ENCODE measurements at regions not wholly inside any gene's neighbourhood (a gene's known extent, or its start where the extent isn't known, plus 50 kb on each side); places are given as distances from the start of the nearest gene placed in this dataset.

DNA sequence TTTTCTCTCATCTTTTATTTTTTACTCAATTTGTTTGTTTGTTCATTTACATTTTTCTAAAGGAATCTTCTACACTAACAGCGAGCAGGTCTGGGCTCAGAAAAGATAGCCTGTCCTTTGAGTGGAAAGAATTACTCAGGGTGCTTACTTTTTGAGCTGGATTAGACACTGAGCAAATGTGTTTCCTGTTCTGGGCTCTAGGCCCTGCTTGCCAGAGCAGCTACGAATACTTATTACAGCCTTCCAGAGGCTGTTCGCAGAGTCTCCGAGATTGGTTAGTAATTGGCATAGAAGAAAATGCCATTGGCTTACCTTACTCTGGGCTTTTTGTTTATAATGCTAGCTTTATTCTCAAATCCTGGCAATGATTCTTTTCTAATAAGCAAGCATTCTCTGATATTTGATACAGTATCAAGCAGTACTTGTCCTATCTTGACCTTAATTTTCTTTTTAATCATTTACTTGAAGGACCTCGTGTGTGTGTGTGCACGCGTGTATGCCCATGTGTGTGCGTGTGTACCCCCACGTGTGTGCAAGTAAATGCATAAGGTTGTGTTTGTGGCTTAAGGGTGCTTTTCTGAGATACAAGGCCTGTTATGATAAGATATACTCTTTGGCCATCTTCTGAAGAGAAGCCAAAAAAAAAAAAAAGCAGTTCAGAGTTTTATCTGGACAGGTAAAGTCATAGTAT, 76.2 kb upstream of the GRXCR1 start (continued):
- TF ChIP-seq, protein P1, sequence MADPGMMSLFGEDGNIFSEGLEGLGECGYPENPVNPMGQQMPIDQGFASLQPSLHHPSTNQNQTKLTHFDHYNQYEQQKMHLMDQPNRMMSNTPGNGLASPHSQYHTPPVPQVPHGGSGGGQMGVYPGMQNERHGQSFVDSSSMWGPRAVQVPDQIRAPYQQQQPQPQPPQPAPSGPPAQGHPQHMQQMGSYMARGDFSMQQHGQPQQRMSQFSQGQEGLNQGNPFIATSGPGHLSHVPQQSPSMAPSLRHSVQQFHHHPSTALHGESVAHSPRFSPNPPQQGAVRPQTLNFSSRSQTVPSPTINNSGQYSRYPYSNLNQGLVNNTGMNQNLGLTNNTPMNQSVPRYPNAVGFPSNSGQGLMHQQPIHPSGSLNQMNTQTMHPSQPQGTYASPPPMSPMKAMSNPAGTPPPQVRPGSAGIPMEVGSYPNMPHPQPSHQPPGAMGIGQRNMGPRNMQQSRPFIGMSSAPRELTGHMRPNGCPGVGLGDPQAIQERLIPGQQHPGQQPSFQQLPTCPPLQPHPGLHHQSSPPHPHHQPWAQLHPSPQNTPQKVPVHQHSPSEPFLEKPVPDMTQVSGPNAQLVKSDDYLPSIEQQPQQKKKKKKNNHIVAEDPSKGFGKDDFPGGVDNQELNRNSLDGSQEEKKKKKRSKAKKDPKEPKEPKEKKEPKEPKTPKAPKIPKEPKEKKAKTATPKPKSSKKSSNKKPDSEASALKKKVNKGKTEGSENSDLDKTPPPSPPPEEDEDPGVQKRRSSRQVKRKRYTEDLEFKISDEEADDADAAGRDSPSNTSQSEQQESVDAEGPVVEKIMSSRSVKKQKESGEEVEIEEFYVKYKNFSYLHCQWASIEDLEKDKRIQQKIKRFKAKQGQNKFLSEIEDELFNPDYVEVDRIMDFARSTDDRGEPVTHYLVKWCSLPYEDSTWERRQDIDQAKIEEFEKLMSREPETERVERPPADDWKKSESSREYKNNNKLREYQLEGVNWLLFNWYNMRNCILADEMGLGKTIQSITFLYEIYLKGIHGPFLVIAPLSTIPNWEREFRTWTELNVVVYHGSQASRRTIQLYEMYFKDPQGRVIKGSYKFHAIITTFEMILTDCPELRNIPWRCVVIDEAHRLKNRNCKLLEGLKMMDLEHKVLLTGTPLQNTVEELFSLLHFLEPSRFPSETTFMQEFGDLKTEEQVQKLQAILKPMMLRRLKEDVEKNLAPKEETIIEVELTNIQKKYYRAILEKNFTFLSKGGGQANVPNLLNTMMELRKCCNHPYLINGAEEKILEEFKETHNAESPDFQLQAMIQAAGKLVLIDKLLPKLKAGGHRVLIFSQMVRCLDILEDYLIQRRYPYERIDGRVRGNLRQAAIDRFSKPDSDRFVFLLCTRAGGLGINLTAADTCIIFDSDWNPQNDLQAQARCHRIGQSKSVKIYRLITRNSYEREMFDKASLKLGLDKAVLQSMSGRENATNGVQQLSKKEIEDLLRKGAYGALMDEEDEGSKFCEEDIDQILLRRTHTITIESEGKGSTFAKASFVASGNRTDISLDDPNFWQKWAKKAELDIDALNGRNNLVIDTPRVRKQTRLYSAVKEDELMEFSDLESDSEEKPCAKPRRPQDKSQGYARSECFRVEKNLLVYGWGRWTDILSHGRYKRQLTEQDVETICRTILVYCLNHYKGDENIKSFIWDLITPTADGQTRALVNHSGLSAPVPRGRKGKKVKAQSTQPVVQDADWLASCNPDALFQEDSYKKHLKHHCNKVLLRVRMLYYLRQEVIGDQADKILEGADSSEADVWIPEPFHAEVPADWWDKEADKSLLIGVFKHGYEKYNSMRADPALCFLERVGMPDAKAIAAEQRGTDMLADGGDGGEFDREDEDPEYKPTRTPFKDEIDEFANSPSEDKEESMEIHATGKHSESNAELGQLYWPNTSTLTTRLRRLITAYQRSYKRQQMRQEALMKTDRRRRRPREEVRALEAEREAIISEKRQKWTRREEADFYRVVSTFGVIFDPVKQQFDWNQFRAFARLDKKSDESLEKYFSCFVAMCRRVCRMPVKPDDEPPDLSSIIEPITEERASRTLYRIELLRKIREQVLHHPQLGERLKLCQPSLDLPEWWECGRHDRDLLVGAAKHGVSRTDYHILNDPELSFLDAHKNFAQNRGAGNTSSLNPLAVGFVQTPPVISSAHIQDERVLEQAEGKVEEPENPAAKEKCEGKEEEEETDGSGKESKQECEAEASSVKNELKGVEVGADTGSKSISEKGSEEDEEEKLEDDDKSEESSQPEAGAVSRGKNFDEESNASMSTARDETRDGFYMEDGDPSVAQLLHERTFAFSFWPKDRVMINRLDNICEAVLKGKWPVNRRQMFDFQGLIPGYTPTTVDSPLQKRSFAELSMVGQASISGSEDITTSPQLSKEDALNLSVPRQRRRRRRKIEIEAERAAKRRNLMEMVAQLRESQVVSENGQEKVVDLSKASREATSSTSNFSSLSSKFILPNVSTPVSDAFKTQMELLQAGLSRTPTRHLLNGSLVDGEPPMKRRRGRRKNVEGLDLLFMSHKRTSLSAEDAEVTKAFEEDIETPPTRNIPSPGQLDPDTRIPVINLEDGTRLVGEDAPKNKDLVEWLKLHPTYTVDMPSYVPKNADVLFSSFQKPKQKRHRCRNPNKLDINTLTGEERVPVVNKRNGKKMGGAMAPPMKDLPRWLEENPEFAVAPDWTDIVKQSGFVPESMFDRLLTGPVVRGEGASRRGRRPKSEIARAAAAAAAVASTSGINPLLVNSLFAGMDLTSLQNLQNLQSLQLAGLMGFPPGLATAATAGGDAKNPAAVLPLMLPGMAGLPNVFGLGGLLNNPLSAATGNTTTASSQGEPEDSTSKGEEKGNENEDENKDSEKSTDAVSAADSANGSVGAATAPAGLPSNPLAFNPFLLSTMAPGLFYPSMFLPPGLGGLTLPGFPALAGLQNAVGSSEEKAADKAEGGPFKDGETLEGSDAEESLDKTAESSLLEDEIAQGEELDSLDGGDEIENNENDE (IDR thresholded peaks at IDR 0.05; ENCODE audit: insufficient replicate concordance, low read length): no peak
- TF ChIP-seq NRF1 (IDR thresholded peaks at IDR 0.05; ENCODE audit: low read depth, low read length): no peak
- no peak for TF ChIP-seq BRCA1 (IDR thresholded peaks at IDR 0.05; ENCODE audit: low read depth, low read length)
- TF ChIP-seq, protein P2, sequence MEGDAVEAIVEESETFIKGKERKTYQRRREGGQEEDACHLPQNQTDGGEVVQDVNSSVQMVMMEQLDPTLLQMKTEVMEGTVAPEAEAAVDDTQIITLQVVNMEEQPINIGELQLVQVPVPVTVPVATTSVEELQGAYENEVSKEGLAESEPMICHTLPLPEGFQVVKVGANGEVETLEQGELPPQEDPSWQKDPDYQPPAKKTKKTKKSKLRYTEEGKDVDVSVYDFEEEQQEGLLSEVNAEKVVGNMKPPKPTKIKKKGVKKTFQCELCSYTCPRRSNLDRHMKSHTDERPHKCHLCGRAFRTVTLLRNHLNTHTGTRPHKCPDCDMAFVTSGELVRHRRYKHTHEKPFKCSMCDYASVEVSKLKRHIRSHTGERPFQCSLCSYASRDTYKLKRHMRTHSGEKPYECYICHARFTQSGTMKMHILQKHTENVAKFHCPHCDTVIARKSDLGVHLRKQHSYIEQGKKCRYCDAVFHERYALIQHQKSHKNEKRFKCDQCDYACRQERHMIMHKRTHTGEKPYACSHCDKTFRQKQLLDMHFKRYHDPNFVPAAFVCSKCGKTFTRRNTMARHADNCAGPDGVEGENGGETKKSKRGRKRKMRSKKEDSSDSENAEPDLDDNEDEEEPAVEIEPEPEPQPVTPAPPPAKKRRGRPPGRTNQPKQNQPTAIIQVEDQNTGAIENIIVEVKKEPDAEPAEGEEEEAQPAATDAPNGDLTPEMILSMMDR (IDR thresholded peaks at IDR 0.05; ENCODE audit: control extremely low read depth in 1 of 3, insufficient read depth in 1 of 3, low read depth in 1 of 3, low read length in 3 of 3): no peak
- TF ChIP-seq SAP30 (IDR thresholded peaks at IDR 0.05; ENCODE audit: insufficient read depth, insufficient replicate concordance, low read length): no peak
- TF ChIP-seq TEAD4 (IDR thresholded peaks at IDR 0.05; ENCODE audit: low read depth, low read length): no peak
- TF ChIP-seq SP1 (IDR thresholded peaks at IDR 0.05; ENCODE audit: low read depth, low read length): no peak
- no peak for TF ChIP-seq FOSL1 (IDR thresholded peaks at IDR 0.05; ENCODE audit: insufficient read depth, low read depth, low read length)
- no peak for TF ChIP-seq ASH2L (IDR thresholded peaks at IDR 0.05; ENCODE audit: low read length)
